ENCODE measurements at regions not wholly inside any gene's neighbourhood (a gene's known extent, or its start where the extent isn't known, plus 50 kb on each side); places are given as distances from the start of the nearest gene placed in this dataset.

DNA sequence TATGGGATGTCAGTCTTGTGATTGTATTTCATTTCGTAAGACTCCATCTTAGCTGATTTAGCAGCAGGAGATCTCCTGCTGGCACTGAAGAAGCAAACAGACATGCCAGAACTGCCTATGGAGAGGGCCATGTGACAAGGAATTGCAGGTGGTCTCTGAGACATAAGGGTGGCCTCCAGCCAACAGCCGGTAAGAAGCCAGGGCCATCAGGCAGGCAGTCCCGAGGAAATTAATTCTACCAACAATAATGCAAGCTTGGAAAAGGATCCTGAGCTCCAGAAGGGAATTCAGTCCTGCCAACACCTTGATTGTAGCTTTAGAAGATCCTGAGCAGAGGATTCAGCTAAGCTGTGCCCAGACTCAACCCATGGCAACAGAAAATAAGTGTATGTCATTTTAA, 87.1 kb upstream of the DNAJC10 start:
- TF ChIP-seq RAD21 (conservative IDR thresholded peaks at IDR 0.05) (no peak), SMC3 (conservative IDR thresholded peaks at IDR 0.05; ENCODE audit: poor library complexity) (no peak), EZH2 (IDR thresholded peaks at IDR 0.05; ENCODE audit: borderline replicate concordance, insufficient read depth, low read length, poor library complexity, severe bottlenecking) (no peak), MXI1 (conservative IDR thresholded peaks at IDR 0.05; ENCODE audit: poor library complexity, severe bottlenecking) (no peak), TAF1 (IDR thresholded peaks at IDR 0.05; ENCODE audit: low read depth) (no peak), EP300 (conservative IDR thresholded peaks at IDR 0.05; ENCODE audit: poor library complexity, severe bottlenecking) (no peak), POLR2AphosphoS5 (IDR thresholded peaks at IDR 0.05) (no peak)
- TF ChIP-seq, protein P1, sequence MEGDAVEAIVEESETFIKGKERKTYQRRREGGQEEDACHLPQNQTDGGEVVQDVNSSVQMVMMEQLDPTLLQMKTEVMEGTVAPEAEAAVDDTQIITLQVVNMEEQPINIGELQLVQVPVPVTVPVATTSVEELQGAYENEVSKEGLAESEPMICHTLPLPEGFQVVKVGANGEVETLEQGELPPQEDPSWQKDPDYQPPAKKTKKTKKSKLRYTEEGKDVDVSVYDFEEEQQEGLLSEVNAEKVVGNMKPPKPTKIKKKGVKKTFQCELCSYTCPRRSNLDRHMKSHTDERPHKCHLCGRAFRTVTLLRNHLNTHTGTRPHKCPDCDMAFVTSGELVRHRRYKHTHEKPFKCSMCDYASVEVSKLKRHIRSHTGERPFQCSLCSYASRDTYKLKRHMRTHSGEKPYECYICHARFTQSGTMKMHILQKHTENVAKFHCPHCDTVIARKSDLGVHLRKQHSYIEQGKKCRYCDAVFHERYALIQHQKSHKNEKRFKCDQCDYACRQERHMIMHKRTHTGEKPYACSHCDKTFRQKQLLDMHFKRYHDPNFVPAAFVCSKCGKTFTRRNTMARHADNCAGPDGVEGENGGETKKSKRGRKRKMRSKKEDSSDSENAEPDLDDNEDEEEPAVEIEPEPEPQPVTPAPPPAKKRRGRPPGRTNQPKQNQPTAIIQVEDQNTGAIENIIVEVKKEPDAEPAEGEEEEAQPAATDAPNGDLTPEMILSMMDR (IDR thresholded peaks at IDR 0.05; ENCODE audit: poor library complexity, severe bottlenecking): no peak
- TF ChIP-seq, protein P2, sequence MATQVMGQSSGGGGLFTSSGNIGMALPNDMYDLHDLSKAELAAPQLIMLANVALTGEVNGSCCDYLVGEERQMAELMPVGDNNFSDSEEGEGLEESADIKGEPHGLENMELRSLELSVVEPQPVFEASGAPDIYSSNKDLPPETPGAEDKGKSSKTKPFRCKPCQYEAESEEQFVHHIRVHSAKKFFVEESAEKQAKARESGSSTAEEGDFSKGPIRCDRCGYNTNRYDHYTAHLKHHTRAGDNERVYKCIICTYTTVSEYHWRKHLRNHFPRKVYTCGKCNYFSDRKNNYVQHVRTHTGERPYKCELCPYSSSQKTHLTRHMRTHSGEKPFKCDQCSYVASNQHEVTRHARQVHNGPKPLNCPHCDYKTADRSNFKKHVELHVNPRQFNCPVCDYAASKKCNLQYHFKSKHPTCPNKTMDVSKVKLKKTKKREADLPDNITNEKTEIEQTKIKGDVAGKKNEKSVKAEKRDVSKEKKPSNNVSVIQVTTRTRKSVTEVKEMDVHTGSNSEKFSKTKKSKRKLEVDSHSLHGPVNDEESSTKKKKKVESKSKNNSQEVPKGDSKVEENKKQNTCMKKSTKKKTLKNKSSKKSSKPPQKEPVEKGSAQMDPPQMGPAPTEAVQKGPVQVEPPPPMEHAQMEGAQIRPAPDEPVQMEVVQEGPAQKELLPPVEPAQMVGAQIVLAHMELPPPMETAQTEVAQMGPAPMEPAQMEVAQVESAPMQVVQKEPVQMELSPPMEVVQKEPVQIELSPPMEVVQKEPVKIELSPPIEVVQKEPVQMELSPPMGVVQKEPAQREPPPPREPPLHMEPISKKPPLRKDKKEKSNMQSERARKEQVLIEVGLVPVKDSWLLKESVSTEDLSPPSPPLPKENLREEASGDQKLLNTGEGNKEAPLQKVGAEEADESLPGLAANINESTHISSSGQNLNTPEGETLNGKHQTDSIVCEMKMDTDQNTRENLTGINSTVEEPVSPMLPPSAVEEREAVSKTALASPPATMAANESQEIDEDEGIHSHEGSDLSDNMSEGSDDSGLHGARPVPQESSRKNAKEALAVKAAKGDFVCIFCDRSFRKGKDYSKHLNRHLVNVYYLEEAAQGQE (IDR thresholded peaks at IDR 0.05; ENCODE audit: borderline replicate concordance): no peak
- no peaks in the 10 kb centered on the region for H3K9me2 ChIP-seq (ENCODE audit: insufficient read depth, low read length)
- no peaks in the 10 kb centered on the region for H3K79me2 ChIP-seq (replicated peaks; ENCODE audit: insufficient read depth, low read length)
- no peaks in the 10 kb centered on the region for H4K20me1 ChIP-seq (ENCODE audit: insufficient read depth)
- no peaks in the 10 kb centered on the region for H3K9me3 ChIP-seq (ENCODE audit: low read length)
- H3K9ac ChIP-seq (ENCODE audit: low read length): no peak overlapping the region
- H3K36me3 ChIP-seq (ENCODE audit: insufficient read depth, low read length): no peaks in the 10 kb centered on the region
- H3K4me3 ChIP-seq (ENCODE audit: low read length): no peak overlapping the region
- H2AFZ ChIP-seq (ENCODE audit: low read depth, low read length): no peak overlapping the region
- H3K4me2 ChIP-seq (ENCODE audit: low read length): no peak overlapping the region
- no peaks in the 10 kb centered on the region for H3F3A ChIP-seq (ENCODE audit: insufficient read depth, low read length, poor library complexity, severe bottlenecking)
- H3K27ac ChIP-seq (ENCODE audit: low read length): no peak overlapping the region
- H3K27me3 ChIP-seq (ENCODE audit: insufficient read depth, low read depth, low read length): no peaks in the 10 kb centered on the region

- Histone ChIP-seq H4K20me1 (ENCODE audit: insufficient read depth) (no peaks in the 10 kb centered on the region), H3K4me3 (ENCODE audit: low read length) (no peak overlapping the region), H3K36me3 (ENCODE audit: insufficient read depth, low read length) (no peaks in the 10 kb centered on the region), H3F3A (ENCODE audit: insufficient read depth, low read length, poor library complexity, severe bottlenecking) (no peaks in the 10 kb centered on the region), H3K9me3 (ENCODE audit: low read length) (no peaks in the 10 kb centered on the region), H3K4me2 (ENCODE audit: low read length) (no peak overlapping the region), H3K27ac (ENCODE audit: low read length) (no peak overlapping the region), H2AFZ (ENCODE audit: low read depth, low read length) (no peak overlapping the region), H3K9me2 (ENCODE audit: insufficient read depth, low read length) (no peaks in the 10 kb centered on the region), H3K79me2 (replicated peaks; ENCODE audit: insufficient read depth, low read length) (no peaks in the 10 kb centered on the region), H3K27me3 (ENCODE audit: insufficient read depth, low read depth, low read length) (no peaks in the 10 kb centered on the region), H3K9ac (ENCODE audit: low read length) (no peak overlapping the region)
- no peak for TF ChIP-seq MXI1 (conservative IDR thresholded peaks at IDR 0.05; ENCODE audit: poor library complexity, severe bottlenecking)
- TF ChIP-seq EP300 (conservative IDR thresholded peaks at IDR 0.05; ENCODE audit: poor library complexity, severe bottlenecking): no peak
- TF ChIP-seq EZH2 (IDR thresholded peaks at IDR 0.05; ENCODE audit: borderline replicate concordance, insufficient read depth, low read length, poor library complexity, severe bottlenecking): no peak
- TF ChIP-seq, protein P2 (IDR thresholded peaks at IDR 0.05; ENCODE audit: borderline replicate concordance): no peak
- TF ChIP-seq, protein P1 (IDR thresholded peaks at IDR 0.05; ENCODE audit: poor library complexity, severe bottlenecking): no peak
- TF ChIP-seq POLR2AphosphoS5 (IDR thresholded peaks at IDR 0.05): no peak
- TF ChIP-seq SMC3 (conservative IDR thresholded peaks at IDR 0.05; ENCODE audit: poor library complexity): no peak
- TF ChIP-seq TAF1 (IDR thresholded peaks at IDR 0.05; ENCODE audit: low read depth): no peak
- no peak for TF ChIP-seq RAD21 (conservative IDR thresholded peaks at IDR 0.05)
These were observed 85.8 kb upstream of the DNAJC10 start for GRCh38 chr2:182630207-182630606.

Measured in neural cell (in vitro differentiated cells).